ENCODE measurements at regions not wholly inside any gene's neighbourhood (a gene's known extent, or its start where the extent isn't known, plus 50 kb on each side); places are given as distances from the start of the nearest gene placed in this dataset.

DNA sequence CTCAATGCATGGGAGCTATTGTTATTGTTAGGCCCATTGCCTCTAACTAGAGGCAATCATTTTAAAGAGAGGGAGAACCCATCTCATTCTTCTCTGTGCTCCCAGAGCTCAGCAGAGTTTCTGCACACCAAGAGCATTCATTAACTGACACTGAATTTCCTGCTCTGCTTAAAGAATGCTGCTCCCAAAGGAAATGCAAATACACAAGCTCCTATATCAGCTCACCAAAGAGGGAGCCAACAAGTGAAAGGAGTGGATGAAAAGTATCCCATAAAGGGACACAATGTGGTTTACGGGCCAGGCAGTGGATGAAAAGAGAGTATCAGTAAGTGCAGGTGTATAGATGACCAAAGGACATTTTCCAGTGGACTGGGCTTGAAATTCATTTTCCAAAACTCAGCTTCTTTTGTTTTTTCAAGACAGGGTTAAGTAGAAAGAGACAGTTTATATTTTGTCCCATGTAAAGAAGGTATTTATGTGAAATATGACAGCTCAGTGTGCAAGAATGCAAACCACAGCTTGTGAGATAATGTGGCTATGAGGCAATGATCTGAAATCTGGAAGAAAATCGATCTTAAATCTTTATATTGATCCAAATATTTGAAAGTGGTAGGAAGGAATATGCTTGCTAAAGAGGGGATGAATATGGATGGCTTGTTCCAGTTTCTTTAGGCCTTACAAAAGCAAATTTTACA, 207.7 kb upstream of the CAMK1G start:
- no peak for DNase-seq (ENCODE audit: low spot score)

DNA sequence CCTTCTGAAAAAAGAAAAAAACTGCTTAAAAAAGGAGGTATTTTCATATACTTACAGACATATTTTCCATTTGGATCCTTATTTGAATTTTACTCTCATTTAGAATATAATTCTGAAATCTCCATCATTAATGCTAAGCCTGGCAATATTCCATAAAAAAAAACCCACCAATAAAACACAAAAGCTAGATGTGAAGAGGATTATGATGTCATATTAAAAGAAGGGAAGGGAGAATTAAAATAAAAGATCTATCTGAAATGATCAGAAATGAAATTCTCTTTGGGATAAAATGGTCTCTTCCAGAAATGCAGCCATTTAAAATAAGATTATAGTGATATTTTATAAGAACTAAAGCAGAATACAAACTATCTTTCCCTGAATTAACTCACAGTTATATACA, 206.7 kb upstream of the CAMK1G start:
- no peak for DNase-seq (ENCODE audit: low spot score)

DNA sequence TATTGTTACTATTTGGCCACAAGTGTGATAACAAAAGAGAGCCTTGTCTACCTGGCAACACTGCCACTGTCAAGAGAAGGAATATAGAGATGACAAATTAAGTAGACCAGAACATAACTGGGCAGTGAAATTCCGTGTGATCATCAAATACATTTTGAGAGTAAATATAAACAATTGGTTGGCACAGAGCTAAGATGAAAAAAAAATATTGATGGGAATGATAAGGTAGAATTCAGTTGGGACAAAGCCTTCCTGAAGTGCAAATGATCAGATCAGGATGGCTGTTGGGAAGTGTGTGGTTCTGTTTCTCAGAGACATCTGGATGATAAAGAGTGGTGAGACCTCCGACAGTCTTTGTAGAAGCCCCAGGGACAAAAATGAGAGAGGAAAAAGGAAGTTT, 205.5 kb upstream of the CAMK1G start:
- no peak for DNase-seq (ENCODE audit: low spot score)

GRCh38 chr1:209379280-209379679, 204.2 kb upstream of the CAMK1G start:
- DNase-seq (ENCODE audit: low spot score), result no peak

DNA sequence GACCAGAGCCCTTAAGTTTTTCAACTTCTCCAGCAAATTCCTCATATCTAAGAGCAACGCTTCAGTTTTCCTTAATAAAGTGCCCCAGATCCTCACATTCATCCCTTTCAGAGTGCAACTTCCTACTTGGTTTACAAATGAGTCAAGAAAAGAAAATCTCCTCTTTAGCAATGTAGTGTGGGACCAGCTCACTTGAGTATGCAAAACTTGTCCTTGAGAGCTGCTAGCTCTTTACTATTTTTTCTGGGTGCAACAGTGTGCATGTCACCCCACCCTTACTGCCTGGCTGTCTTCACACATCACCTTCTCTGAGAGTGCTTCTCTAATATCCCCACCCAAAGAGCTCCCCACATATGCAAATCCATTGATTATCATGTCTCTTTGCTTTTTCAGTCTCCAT, 203.1 kb upstream of the CAMK1G start:
- no peak for DNase-seq (ENCODE audit: low spot score)

DNA sequence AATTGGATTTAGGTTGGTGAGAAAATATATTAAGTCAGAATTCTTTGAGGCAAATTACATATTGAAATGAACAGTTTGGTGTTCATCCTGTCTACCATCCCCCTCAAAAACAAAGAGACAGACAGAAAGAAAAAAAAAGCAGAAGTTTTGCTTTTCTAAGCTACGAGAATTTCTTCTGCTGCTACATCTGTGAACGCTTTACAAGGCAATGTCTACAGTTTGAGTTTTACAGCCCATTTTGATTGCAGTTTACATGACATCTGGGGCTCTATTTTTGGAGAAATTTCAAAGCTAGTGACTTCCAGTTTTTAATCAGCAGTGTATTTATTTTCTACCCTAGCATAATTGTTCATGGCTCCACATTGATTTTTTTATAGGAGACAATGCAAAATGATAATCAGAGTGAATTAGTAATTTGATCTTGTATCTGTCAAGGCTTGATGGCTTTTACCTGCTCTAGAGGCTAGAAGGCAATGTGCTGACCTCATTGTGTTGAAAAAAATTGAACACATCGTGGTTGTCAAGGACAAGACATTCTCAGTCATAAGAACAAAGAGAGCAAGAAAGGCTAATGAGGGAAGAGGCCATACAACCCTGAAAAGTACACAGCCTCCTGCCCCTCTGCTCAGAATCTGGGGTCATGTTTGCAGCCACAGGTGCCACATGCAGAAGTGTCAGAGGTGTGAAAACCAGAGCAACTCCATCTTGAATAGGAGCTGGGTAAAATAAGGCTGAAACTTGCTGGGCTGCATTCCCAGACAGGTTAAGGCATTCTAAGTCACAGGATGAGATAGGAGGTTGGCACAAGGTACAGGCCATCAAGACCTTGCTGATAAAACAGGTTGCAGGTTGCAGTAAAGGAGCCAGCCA, 201.0 kb upstream of the CAMK1G start:
- DNase-seq (ENCODE audit: low spot score), result no peak

GRCh38 chr1:209383422-209383821, 200.1 kb upstream of the CAMK1G start:
- DNase-seq (ENCODE audit: low spot score), result no peak

- DNase-seq (ENCODE audit: low spot score), result no peak
These were observed 199.4 kb upstream of the CAMK1G start for GRCh38 chr1:209383907-209384709.

- DNase-seq (ENCODE audit: low spot score), result no peak
These were observed 198.6 kb upstream of the CAMK1G start for GRCh38 chr1:209384710-209385550.

- DNase-seq (ENCODE audit: low spot score), result no peak
These were observed 197.4 kb upstream of the CAMK1G start for GRCh38 chr1:209386156-209386555.

DNA sequence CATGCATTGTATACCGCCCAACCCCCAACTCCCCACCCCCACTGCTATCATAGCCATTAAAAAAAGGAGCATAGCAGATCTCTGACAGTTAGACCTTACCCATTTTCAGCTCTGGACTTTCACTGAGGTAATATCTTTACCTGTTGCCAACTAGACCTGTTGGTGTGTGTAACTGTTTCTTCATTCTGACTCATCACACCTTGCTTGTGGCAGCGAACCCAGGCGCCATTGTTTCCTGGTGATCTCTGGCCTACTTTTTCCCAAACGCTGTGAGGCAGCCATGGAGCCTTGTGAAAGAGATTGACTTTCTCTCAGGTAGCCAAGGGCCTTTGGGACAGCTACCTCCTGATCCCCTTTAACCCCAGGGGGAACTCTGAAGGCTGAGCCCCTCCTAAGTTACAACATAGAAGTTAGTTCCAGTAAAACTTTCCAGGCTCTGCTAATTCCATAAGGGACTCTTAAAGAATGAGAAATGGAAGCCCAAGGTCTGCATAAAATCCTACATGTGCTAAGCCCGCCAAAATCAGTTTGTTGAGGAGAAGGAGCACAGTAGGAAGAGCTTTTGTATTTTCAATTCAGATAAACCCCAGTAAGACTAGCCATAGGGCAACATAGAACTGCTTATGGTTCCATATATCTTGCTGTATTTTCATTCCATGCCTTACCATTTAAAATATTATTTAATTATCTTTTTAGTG, 196.1 kb upstream of the CAMK1G start:
- no peak for DNase-seq (ENCODE audit: low spot score)

DNA sequence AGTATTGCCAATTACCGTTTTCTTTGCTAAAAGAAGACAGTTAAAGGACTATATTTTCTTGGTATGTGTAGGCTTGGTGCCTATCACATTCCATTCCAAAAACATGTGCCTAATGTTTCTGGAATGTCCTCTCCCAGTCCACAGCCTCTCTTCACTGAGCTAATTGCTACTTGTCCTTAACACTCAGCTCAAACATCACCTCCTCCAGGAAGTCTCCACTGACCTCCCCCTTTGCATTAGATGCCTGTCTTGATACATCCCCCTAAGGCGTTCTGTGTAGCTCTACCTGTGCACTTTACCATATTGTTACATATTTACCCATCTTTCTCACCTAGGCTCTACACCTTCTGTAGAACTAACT, 195.6 kb upstream of the CAMK1G start:
- no peak for DNase-seq (ENCODE audit: low spot score)

DNA sequence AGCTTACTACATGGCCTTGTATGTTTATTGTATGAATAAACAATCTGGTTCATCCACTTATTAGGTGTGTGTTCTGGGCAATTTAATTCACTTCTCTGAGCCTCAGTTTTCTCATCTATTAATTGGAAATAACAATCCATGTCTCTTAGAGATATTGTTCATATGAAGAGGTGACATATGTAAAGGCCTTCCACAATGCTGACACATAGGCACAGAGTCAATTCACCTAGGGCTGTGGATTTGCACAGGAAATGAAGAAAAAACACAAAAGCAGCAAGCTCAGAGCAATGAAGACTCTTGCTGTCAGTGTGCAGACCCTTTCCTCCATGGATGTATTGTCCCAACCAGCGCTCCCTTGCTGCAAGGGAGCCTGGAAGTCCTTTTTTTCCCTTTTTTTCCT, 195.2 kb upstream of the CAMK1G start:
- no peak for DNase-seq (ENCODE audit: low spot score)

GRCh38 chr1:209389258-209389657, 194.3 kb upstream of the CAMK1G start:
- no peak for DNase-seq (ENCODE audit: low spot score)

- DNase-seq (ENCODE audit: low spot score), result no peak
These were observed 193.5 kb upstream of the CAMK1G start for GRCh38 chr1:209389975-209390374.

DNA sequence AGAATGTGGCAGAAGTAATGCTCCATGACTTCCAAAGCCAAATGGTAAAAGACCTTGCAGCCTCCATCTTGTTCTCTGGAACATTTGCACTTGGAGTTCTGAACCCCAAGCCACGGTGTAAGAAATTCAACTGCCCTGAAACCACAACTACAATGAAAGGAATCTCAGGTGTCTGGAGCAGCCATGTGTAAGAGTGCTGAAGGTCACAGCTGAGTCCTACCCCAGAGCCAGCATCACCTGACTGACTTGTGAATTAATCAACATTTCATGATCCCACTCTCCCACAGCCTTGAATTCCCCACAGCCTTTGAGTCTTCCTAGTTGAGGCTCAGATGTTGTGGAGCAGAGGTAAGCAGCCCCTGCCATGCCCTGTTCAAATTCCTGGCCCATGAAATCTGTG, 192.8 kb upstream of the CAMK1G start:
- DNase-seq (ENCODE audit: low spot score), result no peak

GRCh38 chr1:209391792-209392191, 191.7 kb upstream of the CAMK1G start:
- no peak for DNase-seq (ENCODE audit: low spot score)

DNA sequence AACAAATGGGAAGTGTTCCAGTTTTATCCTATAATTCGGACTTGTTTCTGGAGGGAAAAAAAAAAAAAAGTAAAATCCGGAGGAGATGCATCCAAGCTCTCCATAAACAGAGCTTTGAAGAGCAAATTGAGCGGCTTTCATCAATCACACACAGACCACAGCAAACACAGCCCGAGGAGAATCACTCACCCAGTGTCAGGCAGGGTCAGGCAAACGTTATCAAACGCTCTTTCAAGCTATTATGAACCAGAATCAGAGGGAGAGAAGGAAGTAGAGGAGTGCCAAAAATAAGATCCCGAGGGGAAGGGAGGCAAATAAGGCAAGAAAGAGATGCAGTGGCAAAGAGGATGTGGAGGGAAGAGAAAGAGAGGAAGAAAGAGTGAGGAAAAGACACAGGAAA, 188.3 kb upstream of the CAMK1G start:
- DNase-seq (ENCODE audit: low spot score), result no peak

DNA sequence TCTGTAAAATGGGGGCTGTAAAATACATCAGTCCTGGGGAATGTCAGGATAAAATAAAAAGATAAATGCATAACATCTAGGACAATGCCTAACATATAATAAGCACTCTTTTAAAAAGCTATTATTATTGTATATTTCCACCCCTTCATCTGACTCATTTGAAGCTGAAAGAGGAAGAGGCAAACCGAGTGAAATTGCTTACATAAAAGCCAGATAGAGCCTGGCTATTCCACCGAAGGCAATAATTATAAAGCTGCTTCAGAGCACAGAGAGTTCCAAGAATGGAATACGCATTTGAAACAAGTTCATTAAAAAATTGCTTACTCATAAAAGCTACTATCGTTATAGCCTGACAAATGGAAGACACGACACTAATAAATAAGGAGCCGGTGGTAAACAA, 186.1 kb upstream of the CAMK1G start:
- no peak for DNase-seq (ENCODE audit: low spot score)

DNA sequence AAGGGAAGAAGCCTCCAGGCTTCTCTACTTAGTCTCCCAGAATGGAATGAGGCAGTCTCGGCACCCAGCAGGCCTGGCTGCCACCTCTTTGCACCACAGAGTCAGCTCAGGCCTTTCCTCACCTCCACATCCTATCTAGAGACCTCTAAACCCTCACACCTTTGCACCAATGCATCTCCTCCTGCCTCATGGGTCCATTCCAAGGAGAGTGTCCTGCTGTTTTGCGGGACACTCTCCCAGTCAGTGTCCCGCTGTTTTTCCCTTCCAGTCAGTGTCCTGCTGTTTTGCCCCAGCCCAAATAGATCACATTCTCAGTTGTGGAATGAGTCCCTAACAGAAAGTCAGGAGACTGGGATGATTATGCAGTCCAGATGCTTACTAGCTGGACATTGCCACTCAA, 185.6 kb upstream of the CAMK1G start:
- no peak for DNase-seq (ENCODE audit: low spot score)

- no peak for DNase-seq (ENCODE audit: low spot score)
These were observed 185.1 kb upstream of the CAMK1G start for GRCh38 chr1:209398313-209398991.

Data from HuH-7 (cell line).